CD14-positive monocyte (primary cell): ENCODE measurements at regions not wholly inside any gene's neighbourhood (a gene's known extent, or its start where the extent isn't known, plus 50 kb on each side); places are given as distances from the start of the nearest gene placed in this dataset.

Experiments
- DNase-seq, 3 donors: peaks; one replicate each; pipeline ENCODE4 v3.0.0-alpha.2; 2011 to 2022
- H2AFZ ChIP-seq: 2 replicates; pipeline ENCODE4 v1.6.0; 2012; ENCODE audit warnings: mild to moderate bottlenecking, low read depth, low read length, inconsistent platforms; ENCODE audit not compliant: insufficient read depth, poor library complexity, severe bottlenecking
- H3K27ac ChIP-seq, 2 donors: 1 replicate in 1 of 2; 2 replicates in 1 of 2; pipeline ENCODE4 v1.5.1; 2012 to 2013; ENCODE audit warnings: low read length in 2 of 2, control low read depth in 1 of 2, inconsistent platforms in 1 of 2, low read depth in 1 of 2, mild to moderate bottlenecking in 1 of 2
- H3K27me3 ChIP-seq, 2 donors: one replicate each; pipeline versions ENCODE4 v1.6.0 to v1.6.1; 2011 to 2013; ENCODE audit warnings: low read length in 2 of 2; ENCODE audit not compliant: control insufficient read depth in 2 of 2, insufficient read depth in 2 of 2
- H3K36me3 ChIP-seq, 2 donors: replicated peaks in 1 of 2; 1 replicate in 1 of 2; 2 replicates in 1 of 2; pipeline versions ENCODE4 v1.5.1 to v1.6.1; 2012 to 2013; ENCODE audit warnings: low read length in 2 of 2, control low read depth in 1 of 2, inconsistent platforms in 1 of 2, mild to moderate bottlenecking in 1 of 2; ENCODE audit not compliant: insufficient read depth in 2 of 2, control insufficient read depth in 1 of 2
- H3K4me1 ChIP-seq, 2 donors: 1 replicate in 1 of 2; 2 replicates in 1 of 2; pipeline versions ENCODE4 v1.5.1 to v1.6.1; 2012 to 2013; ENCODE audit warnings: low read length in 2 of 2, control low read depth in 1 of 2, inconsistent platforms in 1 of 2, mild to moderate bottlenecking in 1 of 2, moderate library complexity in 1 of 2; ENCODE audit not compliant: insufficient read depth in 2 of 2, control insufficient read depth in 1 of 2
- H3K4me2 ChIP-seq: replicated peaks from 2 replicates; pipeline ENCODE3; 2012; ENCODE audit warnings: low read length, moderate library complexity, mild to moderate bottlenecking; ENCODE audit not compliant: poor library complexity, severe bottlenecking; ENCODE audit errors: extremely low read depth
- H3K4me3 ChIP-seq, 3 experiments: fragments of 200-600 bp in 1 of 3; sonication (generic) in 1 of 3; replicated peaks in 1 of 3; 1 replicate in 2 of 3; 2 replicates in 1 of 3; pipeline ENCODE4 v1.5.1; 2011 to 2013; ENCODE audit warnings: low read length in 3 of 3, mild to moderate bottlenecking in 3 of 3, control low read depth in 2 of 3, low read depth in 2 of 3, inconsistent platforms in 1 of 3, moderate library complexity in 1 of 3
- H3K79me2 ChIP-seq: 2 replicates; pipeline ENCODE4 v1.6.0; 2012; ENCODE audit warnings: mild to moderate bottlenecking, control low read depth, inconsistent platforms, low read length, moderate library complexity; ENCODE audit not compliant: insufficient read depth
- H3K9ac ChIP-seq: 2 replicates; pipeline ENCODE4 v1.6.0; 2017; ENCODE audit warnings: low read length, mild to moderate bottlenecking; ENCODE audit not compliant: insufficient read depth, poor library complexity, severe bottlenecking
- H3K9me3 ChIP-seq, 2 donors: replicated peaks in 1 of 2; 1 replicate in 1 of 2; 2 replicates in 1 of 2; pipeline versions ENCODE4 v1.5.1 to v1.6.1; 2012 to 2013; ENCODE audit warnings: low read length in 2 of 2, control low read depth in 1 of 2; ENCODE audit not compliant: control insufficient read depth in 1 of 2, insufficient read depth in 1 of 2
- H4K20me1 ChIP-seq: 2 replicates; pipeline ENCODE4 v1.6.0; 2012; ENCODE audit warnings: mild to moderate bottlenecking, low read length, control low read depth, moderate library complexity; ENCODE audit not compliant: insufficient read depth
- H3K27ac Mint-ChIP-seq, 7 donors: one replicate each; pipeline ENCODE4 v1.8.0; 2020; ENCODE audit warnings: mild to moderate bottlenecking in 7 of 7, mixed read lengths in 7 of 7, moderate library complexity in 6 of 7, inconsistent platforms in 2 of 7
- H3K27me3 Mint-ChIP-seq, 3 donors: one replicate each; pipeline ENCODE4 v1.8.0; 2021 to 2022; ENCODE audit warnings: low read depth in 3 of 3, mild to moderate bottlenecking in 3 of 3, mixed read lengths in 3 of 3, moderate library complexity in 3 of 3, inconsistent platforms in 1 of 3
- H3K36me3 Mint-ChIP-seq, 2 donors: one replicate each; pipeline ENCODE4 v1.8.0; 2020; ENCODE audit warnings: mixed read lengths in 2 of 2, inconsistent platforms in 1 of 2, mild to moderate bottlenecking in 1 of 2
- H3K4me1 Mint-ChIP-seq: one replicate; pipeline ENCODE4 v1.8.0; 2020; ENCODE audit warnings: mild to moderate bottlenecking, mixed read lengths
- H3K4me3 Mint-ChIP-seq, 2 donors: one replicate each; pipeline ENCODE4 v1.8.0; 2020; ENCODE audit warnings: mild to moderate bottlenecking in 2 of 2, mixed read lengths in 2 of 2, moderate library complexity in 1 of 2
- H3K9me3 Mint-ChIP-seq, 7 donors: one replicate each; pipeline ENCODE4 v1.8.0; 2020 to 2022; ENCODE audit warnings: mixed read lengths in 7 of 7, mild to moderate bottlenecking in 6 of 7, moderate library complexity in 6 of 7, inconsistent platforms in 2 of 7
- WGBS: methylation state at CpG from one replicate; pipeline ENCODE4 v1.1.5; 2013; ENCODE audit warnings: missing lambda C conversion rate; ENCODE audit not compliant: insufficient coverage; 5-methylcytosine and 5-hydroxymethylcytosine counted together
- intact Hi-C, 2 donors: fragments of 100-400 bp; cut with micrococcal nuclease; formaldehyde crosslinking; loops; one replicate each; pipeline versions ENCODE4 v1.15.0 to v1.15.1; 2023
- TF ChIP-seq, protein P1 (sequence below): fragments of 200-600 bp; IDR thresholded peaks from one replicate; pipeline ENCODE4 v1.8.0; 2022; ENCODE audit warnings: antibody characterized with exemption, mild to moderate bottlenecking

DNA sequence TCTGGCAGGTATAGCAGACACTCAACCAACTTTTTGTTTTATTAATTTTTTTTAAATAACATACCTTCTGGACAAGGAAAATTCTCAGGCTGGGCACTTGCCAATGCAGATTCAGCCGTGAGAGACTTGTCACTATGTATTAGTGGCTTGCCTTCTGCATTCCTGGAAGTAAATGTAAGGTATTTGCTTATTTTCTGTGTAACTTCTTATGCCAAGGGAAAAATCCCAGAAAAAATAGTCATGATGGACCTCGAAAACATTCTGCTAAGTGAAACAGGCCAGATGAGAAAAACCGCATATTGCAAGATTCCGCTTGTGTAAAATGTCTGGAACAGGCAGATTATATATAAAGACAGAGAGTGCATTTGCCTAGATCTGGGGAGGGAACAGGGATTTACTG is 260.3 kb upstream of the DAPK1 start:
- Mint-ChIP-seq H3K4me3 (no peak overlapping the region), H3K27ac (no peak overlapping the region), H3K9me3 (peaks cover 0 to 4% (median 0%) of the 10 kb centered on the region in 7 donors), H3K27me3 (peaks cover 4 to 18% (median 16%) of the 10 kb centered on the region in 3 donors), H3K4me1 (no peaks in the 10 kb centered on the region), H3K36me3 (no peaks in the 10 kb centered on the region)
- H3K4me3 ChIP-seq: no peak overlapping the region
- TF ChIP-seq, protein P1, sequence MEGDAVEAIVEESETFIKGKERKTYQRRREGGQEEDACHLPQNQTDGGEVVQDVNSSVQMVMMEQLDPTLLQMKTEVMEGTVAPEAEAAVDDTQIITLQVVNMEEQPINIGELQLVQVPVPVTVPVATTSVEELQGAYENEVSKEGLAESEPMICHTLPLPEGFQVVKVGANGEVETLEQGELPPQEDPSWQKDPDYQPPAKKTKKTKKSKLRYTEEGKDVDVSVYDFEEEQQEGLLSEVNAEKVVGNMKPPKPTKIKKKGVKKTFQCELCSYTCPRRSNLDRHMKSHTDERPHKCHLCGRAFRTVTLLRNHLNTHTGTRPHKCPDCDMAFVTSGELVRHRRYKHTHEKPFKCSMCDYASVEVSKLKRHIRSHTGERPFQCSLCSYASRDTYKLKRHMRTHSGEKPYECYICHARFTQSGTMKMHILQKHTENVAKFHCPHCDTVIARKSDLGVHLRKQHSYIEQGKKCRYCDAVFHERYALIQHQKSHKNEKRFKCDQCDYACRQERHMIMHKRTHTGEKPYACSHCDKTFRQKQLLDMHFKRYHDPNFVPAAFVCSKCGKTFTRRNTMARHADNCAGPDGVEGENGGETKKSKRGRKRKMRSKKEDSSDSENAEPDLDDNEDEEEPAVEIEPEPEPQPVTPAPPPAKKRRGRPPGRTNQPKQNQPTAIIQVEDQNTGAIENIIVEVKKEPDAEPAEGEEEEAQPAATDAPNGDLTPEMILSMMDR: no peak
- H3K9ac ChIP-seq: no peak overlapping the region
- H3K4me2 ChIP-seq: no peak overlapping the region
- DNase-seq: no peak
- H3K36me3 ChIP-seq: no peaks in the 10 kb centered on the region
- no peaks in the 10 kb centered on the region for H3K4me1 ChIP-seq
- H3K79me2 ChIP-seq: no peaks in the 10 kb centered on the region
- 96% methylated on average over 4 of the region's 4 CpGs for WGBS
- no peak overlapping the region for H2AFZ ChIP-seq
- no peaks in the 10 kb centered on the region for H4K20me1 ChIP-seq
- H3K27ac ChIP-seq: no peak overlapping the region
- intact Hi-C loops: no loop called here
- no peaks in the 10 kb centered on the region for H3K9me3 ChIP-seq
- H3K27me3 ChIP-seq: no peaks in the 10 kb centered on the region

DNA sequence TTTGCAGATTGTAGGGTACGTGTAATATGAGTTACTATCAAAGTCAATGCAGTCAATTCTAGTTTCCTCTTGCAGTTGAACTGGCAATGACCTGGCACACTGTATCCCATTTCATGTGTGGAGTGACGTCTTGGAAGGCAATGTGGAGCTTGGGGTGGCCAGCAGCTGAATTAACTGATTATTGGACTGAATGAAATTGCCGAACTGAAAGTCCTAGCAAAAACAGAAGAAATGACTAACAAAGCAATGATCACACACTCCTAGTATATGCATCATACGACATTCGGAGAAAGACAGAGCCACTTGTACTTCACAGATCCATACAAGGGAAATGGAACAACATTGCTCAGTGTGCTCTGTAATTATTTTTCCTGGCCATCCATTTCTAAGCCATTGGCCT is 259.1 kb upstream of the DAPK1 start:
- Mint-ChIP-seq H3K9me3 (peaks cover 0 to 2% (median 0%) of the 10 kb centered on the region in 7 donors), H3K36me3 (no peaks in the 10 kb centered on the region), H3K4me1 (no peaks in the 10 kb centered on the region), H3K27ac (no peak overlapping the region), H3K4me3 (no peak overlapping the region), H3K27me3 (peaks cover 3 to 15% (median 13%) of the 10 kb centered on the region in 3 donors)
- Histone ChIP-seq H3K79me2 (no peaks in the 10 kb centered on the region), H3K4me2 (no peak overlapping the region), H3K4me1 (no peaks in the 10 kb centered on the region), H3K36me3 (no peaks in the 10 kb centered on the region), H4K20me1 (no peaks in the 10 kb centered on the region), H3K9me3 (no peaks in the 10 kb centered on the region), H3K27me3 (no peaks in the 10 kb centered on the region), H2AFZ (no peak overlapping the region), H3K27ac (no peak overlapping the region), H3K4me3 (no peak overlapping the region), H3K9ac (no peak overlapping the region)
- intact Hi-C loops: no loop called here
- no peak for DNase-seq
- TF ChIP-seq, protein P1: no peak
- 100% methylated on average over 1 of the region's 5 CpGs for WGBS
